Fibroblast of gingiva (primary cell): ENCODE measurements at regions not wholly inside any gene's neighbourhood (a gene's known extent, or its start where the extent isn't known, plus 50 kb on each side); places are given as distances from the start of the nearest gene placed in this dataset.
"Not testable (repeated sequence)": the region's sequence is repeated elsewhere in the genome, so short reads cannot be mapped to it uniquely, and the experiment has no call there.

Experiments used
- DNase-seq: peaks from one replicate; pipeline ENCODE4 v3.0.0-alpha.2; 2011; ENCODE audit warnings: low read depth

DNA sequence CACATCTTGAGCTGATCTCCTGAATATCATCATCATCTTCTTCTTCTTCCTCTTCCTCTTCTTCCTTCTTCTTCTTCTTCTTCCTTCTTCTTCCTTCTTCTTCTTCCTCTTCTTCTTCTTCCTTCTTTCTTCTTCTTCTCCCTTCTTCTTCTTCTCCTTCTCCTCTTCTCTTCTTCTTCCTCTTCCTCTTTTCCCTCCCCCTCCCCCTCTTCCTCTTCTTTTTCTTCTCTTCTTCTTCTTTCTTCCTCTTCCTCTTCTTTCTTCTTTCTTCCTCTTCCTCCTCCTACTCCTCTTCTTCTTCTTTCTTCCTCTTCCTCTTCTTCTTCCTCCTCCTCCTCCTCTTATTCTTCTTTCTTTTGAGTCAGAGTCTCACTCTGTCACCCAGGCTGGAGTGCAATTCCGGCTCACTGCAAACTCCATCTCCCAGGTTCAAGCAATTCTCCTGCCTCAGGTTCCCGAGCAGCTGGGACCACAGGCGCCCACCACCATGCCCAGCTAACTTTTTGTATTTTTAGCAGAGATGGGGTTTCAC is 197.9 kb upstream of the NANOGP8 start:
- no peak for DNase-seq

DNA sequence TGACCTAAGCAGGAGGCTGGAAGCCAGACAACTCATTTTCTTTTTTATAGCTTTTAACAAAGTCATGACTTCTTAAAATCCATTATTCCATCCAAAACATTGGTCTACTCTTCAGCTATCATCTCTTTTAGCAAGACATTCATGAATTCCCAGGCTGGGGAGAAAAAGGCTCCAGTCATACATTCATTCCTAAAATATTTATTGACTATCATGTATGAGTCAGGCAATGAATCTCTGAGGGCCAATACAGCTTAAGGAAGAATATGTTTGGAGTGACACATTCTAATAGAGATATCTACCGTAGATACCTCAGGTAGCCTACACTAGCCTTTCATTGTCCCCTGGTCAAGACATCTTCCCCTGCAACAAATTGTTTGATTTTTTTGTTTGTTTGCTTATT is 196.4 kb upstream of the NANOGP8 start:
- DNase-seq = no peak

DNA sequence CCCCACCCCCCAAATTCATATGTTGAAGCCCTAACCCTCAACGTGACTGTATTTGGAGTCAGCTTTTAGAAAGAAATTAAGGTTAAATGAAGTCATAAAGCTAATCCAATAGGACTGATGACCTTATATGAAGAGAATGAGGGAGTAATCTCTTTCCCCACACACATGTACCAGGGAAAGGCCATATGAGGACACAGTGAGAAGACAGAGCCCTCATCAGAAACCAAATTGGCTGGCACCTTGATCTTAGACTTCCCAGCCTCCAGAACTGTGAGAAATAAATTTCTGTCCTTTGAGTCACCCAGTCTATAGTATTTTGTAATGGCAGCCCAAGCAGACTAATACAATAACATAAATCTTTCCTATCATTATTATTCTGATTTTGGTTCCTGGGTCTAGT is 194.7 kb upstream of the NANOGP8 start:
- no peak for DNase-seq

DNA sequence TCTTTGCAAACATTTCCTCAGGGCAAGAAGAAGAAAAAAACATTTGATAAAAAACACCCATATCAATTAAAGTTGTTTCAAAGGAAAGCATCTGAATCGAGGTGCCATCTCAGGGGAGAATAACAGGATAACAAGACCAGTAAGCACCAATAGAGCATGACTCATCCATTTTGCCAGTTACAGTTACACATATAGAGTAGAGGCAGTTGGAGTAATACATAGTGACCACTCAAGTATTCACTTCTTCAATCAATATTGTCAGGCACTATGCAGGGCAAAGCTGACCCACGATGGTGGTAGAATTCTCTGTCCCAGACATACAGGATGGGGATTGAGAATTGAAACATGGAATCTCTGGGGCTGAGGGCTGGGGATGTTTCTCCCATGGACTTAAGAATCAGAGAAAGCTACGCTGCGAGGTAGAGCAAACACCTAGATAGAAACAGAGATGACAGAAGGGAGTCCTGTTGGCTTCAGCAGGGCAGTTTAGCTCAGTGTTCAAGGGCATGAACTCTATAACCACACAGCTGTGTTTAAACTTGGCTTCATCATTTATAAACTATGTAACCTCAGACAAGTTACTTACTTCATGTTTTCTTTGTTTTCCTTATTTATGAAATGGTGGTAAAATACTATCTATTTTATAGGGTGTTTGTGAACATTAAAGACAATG is 186.4 kb upstream of the NANOGP8 start:
- DNase-seq = peak; percentile 20

DNA sequence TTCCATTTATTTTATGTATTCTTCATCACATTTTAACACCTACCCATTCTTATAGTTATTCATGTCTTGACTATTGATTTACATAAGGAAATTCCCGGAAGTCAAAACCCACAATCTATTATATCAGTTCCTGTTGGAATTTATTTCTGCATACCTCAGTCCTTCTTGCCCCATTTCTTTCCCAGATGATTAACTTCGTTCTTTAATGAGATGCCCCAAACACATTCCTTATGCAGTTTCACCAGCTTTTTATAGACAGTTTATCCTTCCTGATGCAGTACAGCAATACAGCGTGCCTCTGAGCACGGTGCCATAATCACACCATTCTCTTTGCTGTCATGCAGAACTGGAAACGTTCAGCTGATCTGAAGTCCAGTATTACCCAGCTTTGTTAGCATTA is 175.8 kb upstream of the NANOGP8 start:
- DNase-seq = no peak

DNA sequence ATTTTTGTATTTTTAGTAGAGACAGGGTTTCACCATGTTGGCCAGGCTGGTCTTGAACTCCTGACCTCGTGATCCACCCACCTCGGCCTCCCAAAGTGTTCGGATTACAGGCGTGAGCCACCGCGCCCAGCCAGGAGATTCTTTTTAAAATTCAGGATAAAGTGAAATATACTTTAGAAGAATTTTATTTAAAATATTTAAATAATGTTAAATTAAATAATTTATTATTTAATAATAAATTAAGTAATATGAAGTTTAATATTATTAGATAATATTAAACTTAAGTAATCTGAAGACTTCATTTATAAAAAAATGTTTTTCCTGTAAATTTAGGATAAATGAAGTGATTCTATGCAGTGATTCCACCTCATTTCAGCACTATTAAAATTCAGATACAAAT is 175.2 kb upstream of the NANOGP8 start:
- DNase-seq = not testable (repeated sequence)

DNA sequence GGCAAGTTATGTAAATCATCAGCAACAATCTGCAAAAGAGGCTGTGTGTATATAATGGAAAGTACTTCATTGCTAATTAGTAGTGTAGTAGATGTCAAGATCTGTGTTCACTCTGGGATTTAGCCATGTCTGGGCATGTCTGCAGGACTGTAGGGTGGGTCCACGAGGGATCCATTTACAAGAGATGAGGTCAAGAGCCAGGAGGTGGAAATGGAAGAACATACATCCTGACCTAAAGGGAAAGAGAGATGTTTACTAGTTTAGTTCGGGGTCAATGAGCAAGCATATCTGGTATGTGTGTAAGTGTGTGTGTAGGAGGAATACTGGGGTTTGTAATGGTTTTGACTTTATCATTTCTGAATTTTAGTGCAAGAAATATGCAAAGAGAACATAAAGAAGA is 171.5 kb upstream of the NANOGP8 start:
- peak; percentile 6 for DNase-seq

DNA sequence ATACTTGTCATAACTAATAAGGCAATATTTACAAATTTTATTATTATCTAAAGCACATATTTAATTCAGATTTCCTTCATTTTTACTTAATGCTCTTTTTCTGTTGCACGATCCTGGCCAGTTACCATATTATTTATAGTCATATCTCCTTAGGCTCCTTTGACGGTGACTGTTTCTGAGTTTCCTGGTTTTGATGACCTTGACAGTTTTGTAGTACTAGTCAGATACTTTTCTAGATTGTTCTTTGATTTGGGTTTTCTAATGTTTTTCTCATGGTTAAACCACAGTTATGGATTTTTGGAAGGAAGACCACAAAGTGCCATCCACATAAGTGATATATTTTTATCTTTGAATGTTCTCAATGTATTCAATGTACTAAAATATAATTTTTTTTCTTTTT is 171.0 kb upstream of the NANOGP8 start:
- no peak for DNase-seq

DNA sequence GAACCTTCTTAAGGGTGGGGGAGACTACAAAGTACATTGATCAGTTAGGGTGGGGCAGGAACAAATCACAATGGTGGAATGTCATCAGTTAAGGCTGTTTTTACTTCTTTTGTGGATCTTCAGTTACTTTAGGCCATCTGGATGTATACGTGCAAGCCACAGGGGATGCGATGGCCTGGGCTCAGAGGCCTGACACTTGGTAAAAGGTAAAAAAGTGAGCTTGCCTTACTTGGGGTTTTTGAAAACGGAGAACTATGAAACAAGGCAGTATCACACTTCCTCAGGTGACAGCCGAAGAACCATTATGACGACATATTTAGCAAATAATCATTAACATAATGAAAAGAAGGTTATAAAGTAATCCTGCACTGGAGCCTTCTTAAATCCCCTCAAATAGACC is 169.8 kb upstream of the NANOGP8 start:
- DNase-seq = not testable (repeated sequence)

DNA sequence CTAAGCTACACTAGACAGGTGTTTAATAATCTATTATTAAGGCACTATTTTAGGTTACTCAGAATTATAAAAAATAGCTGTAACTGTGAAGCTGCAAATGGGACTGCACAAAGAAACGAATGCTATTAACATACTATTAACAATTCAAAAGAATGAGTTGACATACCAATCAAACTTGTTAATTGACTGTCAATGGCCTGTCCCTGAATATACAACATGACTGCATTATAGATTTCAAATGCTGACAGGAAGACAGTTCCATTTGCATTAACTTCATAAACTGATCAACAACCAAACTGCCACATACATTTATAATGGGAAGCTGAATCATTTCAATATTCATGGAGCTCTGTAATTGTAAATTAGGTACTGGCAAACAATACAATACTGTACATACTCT is 169.0 kb upstream of the NANOGP8 start:
- no peak for DNase-seq

DNA sequence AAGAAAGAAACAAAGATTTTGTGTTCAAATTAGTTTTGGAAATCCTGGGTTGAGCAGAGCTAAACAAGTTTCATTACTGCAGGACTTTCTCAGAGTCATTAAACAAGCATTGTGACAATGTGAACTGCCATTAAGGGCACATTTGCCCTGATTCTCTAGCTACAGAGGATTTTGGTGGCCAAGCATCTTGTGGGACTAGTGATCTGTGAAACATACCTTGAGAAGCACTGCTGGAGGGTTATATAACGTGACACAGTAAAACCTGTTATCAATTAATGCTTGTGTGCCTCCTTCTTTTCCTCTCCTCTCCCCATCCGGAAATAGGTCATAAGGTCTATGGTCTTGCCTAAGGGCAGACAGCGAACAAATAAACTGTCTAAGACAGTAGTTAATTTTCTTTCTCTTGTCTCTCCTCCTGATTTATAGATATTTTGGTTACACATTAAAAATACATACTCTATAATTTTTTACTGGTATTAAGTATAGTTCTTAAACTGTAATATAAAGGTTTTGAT is 167.3 kb upstream of the NANOGP8 start:
- no peak for DNase-seq

DNA sequence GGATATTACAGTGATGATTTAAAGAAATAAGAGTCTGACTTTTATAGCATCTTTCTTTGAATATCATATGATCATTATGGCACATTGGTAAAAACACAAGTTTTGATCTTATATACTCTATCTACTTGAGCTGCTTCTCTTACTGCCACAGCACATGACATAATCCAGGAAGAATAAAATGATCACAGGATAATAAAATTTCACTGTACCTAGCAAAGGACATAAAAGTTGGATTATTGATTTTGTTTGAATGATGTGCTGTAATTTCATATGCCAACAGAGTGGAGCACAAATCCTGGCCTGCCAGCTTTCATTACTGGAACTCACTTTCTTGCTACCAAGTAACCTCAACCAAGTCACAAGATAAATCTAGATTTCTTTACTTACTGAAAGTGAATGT is 162.1 kb upstream of the NANOGP8 start:
- no peak for DNase-seq

DNA sequence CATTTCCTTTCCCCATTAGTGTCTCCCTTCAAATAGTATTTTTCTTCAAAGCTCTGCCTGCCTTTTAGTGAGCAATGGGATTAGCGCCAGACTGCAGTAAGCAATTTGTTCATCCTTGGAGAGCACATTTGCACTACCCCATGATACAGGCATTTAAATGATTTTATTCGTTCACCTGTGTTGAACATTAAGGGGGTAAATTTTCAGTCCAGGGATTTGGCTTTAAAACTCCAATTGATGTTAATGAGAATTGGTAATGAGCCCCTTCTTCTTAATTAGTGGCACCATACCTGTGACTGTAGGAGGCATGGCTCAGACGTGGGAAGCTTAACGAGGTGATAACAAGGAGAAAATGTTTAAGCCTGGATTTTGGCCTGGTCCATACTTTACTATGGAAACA is 161.4 kb upstream of the NANOGP8 start:
- DNase-seq = no peak

DNA sequence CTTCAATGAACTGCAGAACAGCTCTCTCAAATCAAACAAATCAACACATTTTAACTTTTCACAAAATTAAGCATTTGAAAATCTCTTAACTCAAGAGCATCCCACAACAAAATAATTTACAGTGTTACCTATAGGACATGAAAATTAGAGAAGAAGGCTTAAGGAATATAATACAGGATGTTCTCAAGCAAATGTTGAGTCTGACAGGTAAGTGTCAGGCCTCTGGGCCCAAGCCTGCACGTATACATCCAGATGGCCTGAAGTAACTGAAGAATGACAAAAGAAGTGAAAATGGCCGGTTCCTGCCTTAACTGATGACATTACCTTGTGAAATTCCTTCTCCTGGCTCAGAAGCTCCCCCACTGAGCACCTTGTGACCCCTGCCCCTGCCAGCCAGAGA is 160.6 kb upstream of the NANOGP8 start:
- DNase-seq = not testable (repeated sequence)

DNA sequence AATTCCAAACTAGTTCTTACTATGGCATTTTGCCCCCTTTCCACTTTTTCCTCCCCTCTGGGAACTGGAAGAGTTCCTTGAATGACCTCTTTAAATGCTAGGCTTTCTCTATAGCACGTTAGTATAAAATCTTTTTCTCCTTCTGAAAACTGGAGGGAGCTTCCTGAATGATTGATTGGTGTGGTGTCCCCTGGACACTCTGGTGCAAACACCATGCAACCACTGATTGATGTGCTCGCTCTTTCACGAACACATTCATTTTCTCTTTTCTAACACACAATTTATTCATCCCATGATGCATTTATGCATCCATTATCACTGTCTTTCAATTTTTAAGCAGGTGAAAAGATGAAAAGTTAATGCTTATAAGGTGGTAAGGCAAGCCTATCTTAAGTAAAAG is 159.1 kb upstream of the NANOGP8 start:
- no peak for DNase-seq

DNA sequence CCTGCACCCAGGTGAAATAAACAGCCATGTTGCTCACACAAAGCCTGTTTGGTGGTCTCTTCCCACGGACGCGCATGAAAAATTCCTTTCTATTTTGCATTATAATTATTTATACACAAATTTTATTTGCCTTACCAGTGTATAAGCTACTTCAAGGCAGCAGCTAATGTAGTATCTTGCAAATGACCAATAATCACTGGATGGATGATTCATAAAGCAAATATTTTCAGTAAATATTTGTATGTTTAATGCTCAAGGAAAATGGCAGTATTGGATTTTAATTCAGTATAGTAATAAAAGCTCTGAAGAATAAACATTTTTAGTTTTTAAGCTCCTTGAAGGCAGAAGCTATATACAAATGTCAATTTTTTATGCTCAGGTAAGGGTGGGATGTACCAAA is 158.7 kb upstream of the NANOGP8 start:
- DNase-seq = no peak

DNA sequence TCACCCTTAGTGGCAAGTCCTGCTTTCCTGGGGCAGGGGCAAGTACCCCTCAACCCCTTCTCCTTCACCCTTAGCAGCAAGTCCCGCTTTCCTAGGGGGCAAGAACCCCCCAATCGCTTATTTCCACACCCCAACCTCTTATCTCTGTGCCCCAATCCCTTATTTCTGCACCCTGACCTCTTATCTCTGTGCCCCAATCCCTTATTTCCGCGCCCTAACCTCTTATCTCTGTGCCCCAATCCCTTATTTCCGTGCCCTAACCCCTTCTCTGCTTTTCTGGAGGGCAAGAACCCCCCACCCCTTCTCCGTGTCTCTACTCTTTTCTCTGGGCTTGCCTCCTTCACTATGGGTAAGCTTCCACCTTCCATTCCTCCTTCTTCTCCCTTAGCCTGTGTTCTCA is 154.6 kb upstream of the NANOGP8 start:
- DNase-seq = not testable (repeated sequence)

DNA sequence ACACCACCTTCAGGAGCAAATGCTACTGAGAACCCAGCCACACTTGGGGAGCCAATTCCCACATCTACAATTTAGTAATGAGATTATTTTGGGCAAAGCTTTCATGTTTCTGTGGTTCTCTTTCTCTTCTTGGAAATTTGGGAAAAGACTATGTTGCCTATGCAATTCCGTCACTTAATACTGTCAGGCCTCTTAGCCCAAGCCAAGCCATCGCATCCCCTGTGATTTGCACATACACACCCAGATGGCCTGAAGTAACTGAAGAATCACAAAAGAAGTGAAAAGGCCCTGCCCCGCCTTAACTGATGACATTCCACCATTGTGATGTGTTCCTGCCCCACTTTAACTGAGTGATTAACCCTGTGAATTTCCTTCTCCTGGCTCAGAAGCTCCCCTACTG is 153.4 kb upstream of the NANOGP8 start:
- DNase-seq = not testable (repeated sequence)

DNA sequence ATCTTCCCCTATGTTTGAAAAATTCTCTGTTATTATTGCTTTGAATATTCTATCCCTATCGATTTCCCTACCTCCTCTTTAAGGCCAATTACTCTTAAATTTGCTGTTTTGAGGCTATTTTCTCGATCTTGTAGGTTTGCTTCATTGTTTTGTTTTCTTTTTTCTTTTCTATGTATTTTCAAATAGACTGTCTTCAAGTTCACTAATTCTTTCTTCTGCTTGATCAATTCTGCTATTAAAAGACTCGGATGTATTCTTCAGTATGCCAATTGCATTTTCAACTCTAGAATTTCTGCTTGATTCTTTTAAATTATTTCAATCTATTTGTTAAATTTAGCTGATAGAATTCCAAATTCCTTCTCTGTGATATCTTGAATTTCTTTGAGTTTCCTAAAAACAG is 144.0 kb upstream of the NANOGP8 start:
- DNase-seq = no peak

DNA sequence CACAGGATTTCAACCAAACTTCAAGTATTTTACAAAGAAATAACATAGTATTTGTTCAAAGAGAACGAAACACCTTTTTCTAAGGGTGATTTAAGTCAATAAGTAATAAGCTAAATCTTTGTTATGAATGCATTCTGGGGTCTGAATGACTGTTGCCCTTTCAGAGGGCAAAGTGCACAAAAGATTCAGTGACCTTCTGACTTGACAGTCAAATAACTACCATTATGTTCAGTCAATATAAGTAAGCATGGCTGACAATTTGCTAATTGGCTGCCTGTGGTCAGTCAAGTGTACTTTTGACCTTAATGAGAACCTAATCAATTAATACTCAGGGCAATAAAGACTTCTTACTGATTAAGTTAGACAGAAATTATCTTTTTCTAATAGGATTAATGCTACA is 133.1 kb upstream of the NANOGP8 start:
- no peak for DNase-seq

DNA sequence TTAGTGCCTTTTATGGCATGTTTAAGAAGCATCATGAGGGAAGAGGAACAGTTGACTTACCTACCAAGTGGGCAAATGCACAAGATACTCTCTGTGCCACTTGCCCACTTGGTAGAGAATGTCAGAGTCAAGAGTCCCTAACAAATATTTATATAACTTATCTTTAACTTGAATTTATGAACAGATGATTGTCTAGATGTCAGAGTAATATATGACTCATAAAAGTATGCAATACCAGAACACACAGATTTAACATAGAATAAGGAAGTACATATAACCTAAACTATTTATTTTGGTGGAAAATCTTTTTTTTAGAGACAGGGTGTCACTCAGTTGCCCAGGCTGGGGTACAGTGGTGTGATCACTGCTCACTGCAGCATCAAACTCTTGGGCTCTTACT is 130.0 kb upstream of the NANOGP8 start:
- no peak for DNase-seq

DNA sequence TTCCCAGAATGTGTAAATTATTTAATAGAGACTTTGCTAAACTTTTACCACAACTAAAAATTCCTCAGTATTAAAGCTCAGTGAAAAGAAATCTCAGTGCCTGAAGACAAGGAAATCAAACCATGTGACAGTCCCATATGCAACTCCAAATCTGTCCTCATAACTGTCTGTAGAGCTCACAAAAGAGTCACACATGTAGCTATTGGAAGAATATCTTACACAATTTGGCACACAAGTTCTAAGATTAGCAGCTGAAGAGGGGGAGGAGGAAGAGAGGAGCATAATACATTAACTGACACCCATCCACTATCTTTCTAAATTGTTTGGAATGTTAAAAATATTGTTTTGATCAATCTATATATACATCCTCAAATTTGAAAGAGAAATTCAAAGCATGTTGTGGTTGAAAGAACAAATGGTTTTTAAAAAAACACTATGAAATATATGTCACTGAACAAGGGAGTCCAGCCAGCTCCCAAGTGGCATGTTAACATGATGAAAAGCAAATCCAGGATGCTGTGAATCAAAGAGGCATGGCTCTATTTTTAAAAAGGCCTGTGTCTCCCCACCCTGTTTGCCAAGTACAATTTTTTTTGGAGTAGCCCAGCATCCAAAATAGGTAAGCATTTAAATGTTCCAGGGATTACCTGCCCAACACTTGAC is 126.3 kb upstream of the NANOGP8 start:
- no peak for DNase-seq

DNA sequence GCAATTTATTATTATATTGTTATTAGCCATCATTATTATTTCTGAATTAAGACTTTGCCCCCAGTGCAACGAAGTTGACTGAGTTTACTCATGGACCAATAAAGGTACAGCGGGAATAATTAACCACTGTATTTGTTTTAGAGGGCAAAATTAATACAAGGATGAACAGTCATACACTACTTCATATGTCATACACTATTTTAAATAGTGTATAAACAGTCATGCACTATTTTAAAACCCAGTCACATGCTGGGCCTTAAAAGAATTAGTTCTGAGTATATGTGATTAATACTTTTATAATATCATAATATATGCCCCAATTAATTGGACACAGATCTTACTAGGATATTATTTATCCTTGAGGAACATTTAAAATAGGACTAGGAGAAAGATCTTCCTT is 125.3 kb upstream of the NANOGP8 start:
- DNase-seq = no peak

DNA sequence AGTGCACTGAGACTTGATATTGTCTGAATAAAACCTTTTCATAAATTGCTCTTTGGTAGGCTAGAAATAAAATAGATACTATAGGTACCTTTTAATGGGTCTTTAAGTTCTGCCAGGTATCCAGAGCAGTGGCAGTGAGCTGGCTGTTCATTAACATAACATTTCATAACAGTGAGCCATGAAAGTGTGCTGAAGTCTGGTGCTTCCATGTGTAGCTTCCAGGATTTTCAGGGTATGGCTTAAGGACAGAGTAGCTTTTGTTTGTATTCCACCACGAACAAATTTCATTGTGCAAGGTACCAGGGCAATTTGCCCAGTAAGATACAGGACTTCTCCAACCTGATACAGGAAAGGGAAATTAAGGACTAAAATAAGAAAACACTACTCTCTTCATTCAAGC is 124.7 kb upstream of the NANOGP8 start:
- no peak for DNase-seq
